ENCODE measurements at regions not wholly inside any gene's neighbourhood (a gene's known extent, or its start where the extent isn't known, plus 50 kb on each side); places are given as distances from the start of the nearest gene placed in this dataset.

DNA sequence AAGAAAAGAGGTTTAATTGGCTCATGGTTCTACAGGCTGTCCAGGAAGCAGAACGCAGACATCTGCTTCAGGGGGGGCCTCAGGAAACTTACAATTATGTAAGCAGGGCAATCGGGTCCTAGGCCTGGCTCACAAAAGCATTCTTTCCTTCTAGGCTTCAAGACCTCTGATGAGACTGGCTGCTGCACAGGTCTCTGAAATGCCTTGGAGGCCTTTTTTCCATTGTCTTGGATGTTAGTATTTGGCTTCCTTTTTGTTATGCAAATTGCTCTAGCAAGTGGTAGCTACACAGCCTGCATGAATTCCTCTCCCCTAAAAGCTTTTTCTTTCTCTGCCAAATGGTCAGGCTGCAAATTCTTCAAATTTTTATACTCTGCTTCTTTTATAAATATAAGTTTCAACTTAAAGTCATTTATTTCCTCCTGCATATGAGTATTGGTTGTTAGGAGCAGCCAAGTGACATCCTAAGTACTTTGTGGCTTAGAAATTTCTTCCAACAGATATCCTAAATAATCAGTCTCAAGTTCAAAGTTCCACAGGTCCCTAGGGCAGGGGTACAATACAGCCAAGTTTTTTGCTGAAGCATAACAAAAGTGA, 83.1 kb upstream of the SEMA3A start:
- Histone ChIP-seq H3K27ac (ENCODE audit: low read depth, low read length) (no peak overlapping the region), H3K9me3 (ENCODE audit: control insufficient read depth in 2 of 3, low read length in 3 of 3) (no peaks in the 10 kb centered on the region), H3K27me3 (ENCODE audit: control insufficient read depth in 2 of 2, insufficient read depth in 2 of 2, low read length in 2 of 2) (no peaks in the 10 kb centered on the region), H3K4me3 (ENCODE audit: low read length) (no peak overlapping the region), H3K4me1 (ENCODE audit: control insufficient read depth in 2 of 2, insufficient read depth in 2 of 2, low read length in 2 of 2) (no peaks in the 10 kb centered on the region), H3K36me3 (ENCODE audit: control insufficient read depth in 2 of 3, insufficient read depth in 3 of 3, low read length in 3 of 3) (no peaks in the 10 kb centered on the region)
- no peaks in the 10 kb centered on the region for H3K36me3 Mint-ChIP-seq
- peaks cover 0 to 5% (median 0%) of the 10 kb centered on the region in 5 donors for H3K27me3 Mint-ChIP-seq
- H3K4me1 Mint-ChIP-seq: peaks cover 0 to 1% (median 0%) of the 10 kb centered on the region in 7 donors
- no peak overlapping the region for H3K27ac Mint-ChIP-seq
- H3K9me3 Mint-ChIP-seq: peaks cover 0 to 1% (median 0%) of the 10 kb centered on the region in 11 donors
- no peak for DNase-seq
- CTCF ChIA-PET: no interaction called here
- intact Hi-C loops (cut with micrococcal nuclease): no loop called here
- no peak overlapping the region for H3K4me3 Mint-ChIP-seq
- POLR2A ChIA-PET: no interaction called here
- no peak for ATAC-seq

DNA sequence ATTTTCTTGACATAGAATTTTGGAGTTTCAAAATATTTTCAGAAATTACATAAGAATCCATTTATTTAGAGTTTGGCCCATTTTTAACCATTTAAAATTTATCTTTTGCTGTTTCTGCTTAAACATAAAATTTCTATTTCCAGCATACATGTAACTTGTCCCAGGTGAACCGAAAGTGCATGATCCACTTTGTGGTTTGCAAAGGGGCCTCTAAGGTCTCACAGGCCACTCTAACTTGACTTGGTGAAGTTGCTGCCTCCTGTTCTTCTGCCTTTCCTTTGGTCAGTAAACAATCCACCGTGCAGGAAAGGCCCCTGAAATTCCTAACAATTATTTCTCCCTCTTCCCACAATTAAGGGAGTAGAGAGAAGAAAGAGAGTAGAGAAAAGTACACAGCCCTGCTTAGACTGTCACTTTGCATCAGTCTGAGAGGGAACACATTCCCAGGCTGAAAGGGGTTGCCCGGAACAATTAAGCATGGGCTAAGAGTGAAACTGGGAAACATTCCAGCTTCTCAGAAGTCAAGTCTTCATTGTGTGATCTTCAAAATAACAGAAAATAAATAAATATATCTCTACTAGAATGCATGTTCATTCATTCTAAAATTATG, 79.5 kb upstream of the SEMA3A start:
- Mint-ChIP-seq H3K36me3 (no peaks in the 10 kb centered on the region), H3K27me3 (no peaks in the 10 kb centered on the region), H3K4me3 (no peak overlapping the region), H3K4me1 (peaks cover 0 to 6% (median 0%) of the 10 kb centered on the region in 7 donors), H3K27ac (no peak overlapping the region), H3K9me3 (no peaks in the 10 kb centered on the region)
- no peak for DNase-seq
- CTCF ChIA-PET: no interaction called here
- H3K9me3 ChIP-seq (ENCODE audit: control insufficient read depth in 2 of 3, low read length in 3 of 3): no peaks in the 10 kb centered on the region
- H3K4me3 ChIP-seq (ENCODE audit: low read length): no peak overlapping the region
- ATAC-seq: no peak
- no peaks in the 10 kb centered on the region for H3K36me3 ChIP-seq (ENCODE audit: control insufficient read depth in 2 of 3, insufficient read depth in 3 of 3, low read length in 3 of 3)
- POLR2A ChIA-PET: no interaction called here
- H3K27ac ChIP-seq (ENCODE audit: low read depth, low read length): no peak overlapping the region
- H3K27me3 ChIP-seq (ENCODE audit: control insufficient read depth in 2 of 2, insufficient read depth in 2 of 2, low read length in 2 of 2): no peaks in the 10 kb centered on the region
- H3K4me1 ChIP-seq (ENCODE audit: control insufficient read depth in 2 of 2, insufficient read depth in 2 of 2, low read length in 2 of 2): no peaks in the 10 kb centered on the region
- intact Hi-C loops (cut with micrococcal nuclease): no loop called here

DNA sequence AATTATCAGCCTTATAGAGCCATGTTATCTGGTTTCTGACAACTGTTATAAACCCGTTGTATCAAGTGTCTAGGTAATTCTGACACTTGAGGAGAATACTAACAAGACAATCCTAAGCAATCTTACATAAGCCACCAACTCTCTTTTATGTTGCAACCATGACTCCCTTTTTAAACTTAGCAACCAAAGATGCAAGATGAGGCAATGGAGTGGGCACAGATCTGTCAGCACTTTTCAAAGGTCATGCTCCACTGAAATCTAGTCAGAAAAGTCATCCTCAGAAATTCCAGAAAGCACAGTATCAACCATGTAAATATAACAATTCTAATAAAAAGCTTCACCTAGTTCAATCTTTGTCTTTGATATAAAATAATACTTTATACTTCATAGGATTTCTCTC, 77.0 kb upstream of the SEMA3A start:
- no peaks in the 10 kb centered on the region for H3K9me3 Mint-ChIP-seq
- H3K27me3 ChIP-seq (ENCODE audit: control insufficient read depth in 2 of 2, insufficient read depth in 2 of 2, low read length in 2 of 2): no peaks in the 10 kb centered on the region
- DNase-seq (no peak), ATAC-seq (no peak)
- no peak overlapping the region for H3K27ac ChIP-seq (ENCODE audit: low read depth, low read length)
- no peaks in the 10 kb centered on the region for H3K36me3 Mint-ChIP-seq
- H3K27ac Mint-ChIP-seq: no peak overlapping the region
- CTCF ChIA-PET: no interaction called here
- H3K4me3 Mint-ChIP-seq: no peak overlapping the region
- POLR2A ChIA-PET: no interaction called here
- intact Hi-C loops (cut with micrococcal nuclease): no loop called here
- H3K4me1 ChIP-seq (ENCODE audit: control insufficient read depth in 2 of 2, insufficient read depth in 2 of 2, low read length in 2 of 2): no peaks in the 10 kb centered on the region
- H3K27me3 Mint-ChIP-seq: no peaks in the 10 kb centered on the region
- no peaks in the 10 kb centered on the region for H3K9me3 ChIP-seq (ENCODE audit: control insufficient read depth in 2 of 3, low read length in 3 of 3)
- H3K4me3 ChIP-seq (ENCODE audit: low read length): no peak overlapping the region
- H3K4me1 Mint-ChIP-seq: peaks cover 0 to 4% (median 0%) of the 10 kb centered on the region in 7 donors
- H3K36me3 ChIP-seq (ENCODE audit: control insufficient read depth in 2 of 3, insufficient read depth in 3 of 3, low read length in 3 of 3): no peaks in the 10 kb centered on the region

DNA sequence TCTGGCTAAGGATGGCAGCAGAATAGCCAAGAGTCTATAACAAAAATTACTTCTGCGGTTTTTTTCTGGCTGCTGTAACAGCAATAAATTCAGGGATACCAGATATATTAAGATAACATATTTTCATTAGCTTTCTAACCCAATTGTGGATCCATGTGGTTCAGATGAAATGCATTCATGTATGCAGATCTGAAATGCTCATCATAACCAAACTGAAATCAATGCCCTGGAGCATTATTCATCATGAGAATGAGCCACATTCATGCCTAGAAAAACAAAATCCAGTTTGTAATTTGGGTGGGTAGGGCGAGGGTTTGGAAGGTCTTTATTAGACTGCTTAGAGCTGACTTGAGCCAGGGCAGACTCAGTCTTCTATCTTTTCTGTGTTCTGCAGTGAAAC, 69.8 kb upstream of the SEMA3A start:
- Histone ChIP-seq H3K27me3 (ENCODE audit: control insufficient read depth in 2 of 2, insufficient read depth in 2 of 2, low read length in 2 of 2) (no peaks in the 10 kb centered on the region), H3K9me3 (ENCODE audit: control insufficient read depth in 2 of 3, low read length in 3 of 3) (no peaks in the 10 kb centered on the region), H3K36me3 (ENCODE audit: control insufficient read depth in 2 of 3, insufficient read depth in 3 of 3, low read length in 3 of 3) (no peaks in the 10 kb centered on the region), H3K4me1 (ENCODE audit: control insufficient read depth in 2 of 2, insufficient read depth in 2 of 2, low read length in 2 of 2) (no peaks in the 10 kb centered on the region), H3K27ac (ENCODE audit: low read depth, low read length) (no peak overlapping the region), H3K4me3 (ENCODE audit: low read length) (no peak overlapping the region)
- intact Hi-C loops (cut with micrococcal nuclease): no loop called here
- no peak overlapping the region for H3K27ac Mint-ChIP-seq
- H3K36me3 Mint-ChIP-seq: no peaks in the 10 kb centered on the region
- ChIA-PET POLR2A (no interaction called here), CTCF (no interaction called here)
- ATAC-seq (no peak), DNase-seq (no peak)
- no peak overlapping the region for H3K4me3 Mint-ChIP-seq
- H3K4me1 Mint-ChIP-seq: no peaks in the 10 kb centered on the region
- H3K9me3 Mint-ChIP-seq: no peaks in the 10 kb centered on the region
- H3K27me3 Mint-ChIP-seq: no peaks in the 10 kb centered on the region

DNA sequence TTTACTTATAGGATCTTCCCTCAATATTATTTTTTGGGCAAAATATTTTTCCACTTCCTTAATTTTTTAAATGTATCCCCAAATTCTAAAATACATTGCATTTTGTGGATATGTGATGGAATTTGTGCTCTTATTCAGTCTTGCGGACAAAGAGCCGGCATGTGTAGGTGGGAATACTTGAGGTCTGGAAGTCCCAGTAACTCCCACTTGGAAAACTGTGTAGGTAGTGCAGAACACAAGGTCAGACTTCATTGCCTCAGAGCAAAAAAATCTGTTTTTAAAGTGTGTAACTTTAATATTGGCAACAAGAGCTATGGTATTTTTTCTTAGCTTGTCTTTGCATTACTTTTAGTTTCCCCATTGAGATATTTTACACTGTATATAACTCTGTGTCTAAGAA, 68.5 kb upstream of the SEMA3A start:
- Histone ChIP-seq H3K4me1 (ENCODE audit: control insufficient read depth in 2 of 2, insufficient read depth in 2 of 2, low read length in 2 of 2) (no peaks in the 10 kb centered on the region), H3K4me3 (ENCODE audit: low read length) (no peak overlapping the region), H3K36me3 (ENCODE audit: control insufficient read depth in 2 of 3, insufficient read depth in 3 of 3, low read length in 3 of 3) (no peaks in the 10 kb centered on the region), H3K9me3 (ENCODE audit: control insufficient read depth in 2 of 3, low read length in 3 of 3) (no peaks in the 10 kb centered on the region), H3K27me3 (ENCODE audit: control insufficient read depth in 2 of 2, insufficient read depth in 2 of 2, low read length in 2 of 2) (no peaks in the 10 kb centered on the region), H3K27ac (ENCODE audit: low read depth, low read length) (no peak overlapping the region)
- Mint-ChIP-seq H3K36me3 (no peaks in the 10 kb centered on the region), H3K4me1 (peaks cover 0 to under 1% (median 0%) of the 10 kb centered on the region in 7 donors), H3K9me3 (no peaks in the 10 kb centered on the region), H3K27me3 (no peaks in the 10 kb centered on the region), H3K27ac (no peak overlapping the region), H3K4me3 (no peak overlapping the region)
- intact Hi-C loops (cut with micrococcal nuclease): no loop called here
- POLR2A ChIA-PET: no interaction called here
- ATAC-seq: no peak
- no peak for DNase-seq
- CTCF ChIA-PET: no interaction called here

DNA sequence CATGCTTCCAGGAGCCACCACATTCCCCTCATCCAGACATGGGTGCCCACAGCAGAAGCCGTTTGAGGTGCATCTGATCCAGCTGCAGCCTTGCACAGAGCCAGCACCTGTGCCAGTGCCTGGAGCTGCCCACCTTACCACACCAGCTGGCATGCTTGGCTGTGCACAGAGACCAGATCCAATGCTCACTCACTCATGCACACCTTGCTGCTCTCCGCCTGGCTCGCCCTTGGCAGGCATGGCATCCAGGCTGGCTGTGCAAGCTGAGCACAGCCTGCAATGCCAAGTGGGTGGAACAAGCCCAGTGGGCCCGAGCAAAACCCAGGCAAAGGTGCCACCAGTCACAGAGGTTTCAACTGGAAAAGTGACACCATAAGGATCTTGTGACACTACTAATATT, 66.9 kb upstream of the SEMA3A start:
- no peak overlapping the region for H3K27ac ChIP-seq (ENCODE audit: low read depth, low read length)
- ATAC-seq (no peak), DNase-seq (no peak)
- no peaks in the 10 kb centered on the region for H3K36me3 Mint-ChIP-seq
- H3K4me3 Mint-ChIP-seq: no peak overlapping the region
- H3K9me3 ChIP-seq (ENCODE audit: control insufficient read depth in 2 of 3, low read length in 3 of 3): no peaks in the 10 kb centered on the region
- peaks cover 0 to 16% (median 1%) of the 10 kb centered on the region in 7 donors for H3K4me1 Mint-ChIP-seq
- no peaks in the 10 kb centered on the region for H3K36me3 ChIP-seq (ENCODE audit: control insufficient read depth in 2 of 3, insufficient read depth in 3 of 3, low read length in 3 of 3)
- no peak overlapping the region for H3K4me3 ChIP-seq (ENCODE audit: low read length)
- intact Hi-C loops (cut with micrococcal nuclease): no loop called here
- CTCF ChIA-PET: no interaction called here
- H3K27me3 Mint-ChIP-seq: no peaks in the 10 kb centered on the region
- no peaks in the 10 kb centered on the region for H3K9me3 Mint-ChIP-seq
- H3K27ac Mint-ChIP-seq: no peak overlapping the region
- H3K4me1 ChIP-seq (ENCODE audit: control insufficient read depth in 2 of 2, insufficient read depth in 2 of 2, low read length in 2 of 2): no peaks in the 10 kb centered on the region
- H3K27me3 ChIP-seq (ENCODE audit: control insufficient read depth in 2 of 2, insufficient read depth in 2 of 2, low read length in 2 of 2): no peaks in the 10 kb centered on the region
- POLR2A ChIA-PET: no interaction called here

DNA sequence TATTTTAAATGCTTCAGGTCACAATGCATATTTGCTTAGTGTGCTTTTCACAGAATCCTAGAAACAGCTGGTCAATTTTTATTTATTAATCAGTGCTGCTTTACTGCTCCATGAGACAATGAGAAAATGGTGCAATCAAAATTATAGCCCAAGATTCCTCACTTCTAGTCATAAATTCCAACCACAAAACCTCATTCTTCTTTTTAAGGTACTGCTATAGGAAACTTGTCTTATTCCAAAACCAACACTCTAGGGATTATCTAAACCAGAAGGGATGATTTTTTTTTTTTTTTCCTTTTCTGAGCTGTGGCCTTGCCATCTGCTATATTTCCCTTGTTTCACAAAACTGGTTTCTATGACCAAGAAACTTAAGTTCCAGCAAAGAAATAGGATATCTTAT, 64.0 kb upstream of the SEMA3A start:
- Mint-ChIP-seq H3K4me3 (no peak overlapping the region), H3K9me3 (no peaks in the 10 kb centered on the region), H3K27me3 (no peaks in the 10 kb centered on the region), H3K36me3 (no peaks in the 10 kb centered on the region), H3K27ac (no peak overlapping the region), H3K4me1 (peaks cover 0 to 20% (median 7%) of the 10 kb centered on the region in 7 donors)
- DNase-seq (no peak), ATAC-seq (no peak)
- Histone ChIP-seq H3K36me3 (ENCODE audit: control insufficient read depth in 2 of 3, insufficient read depth in 3 of 3, low read length in 3 of 3) (no peaks in the 10 kb centered on the region), H3K27ac (ENCODE audit: low read depth, low read length) (no peak overlapping the region), H3K4me1 (ENCODE audit: control insufficient read depth in 2 of 2, insufficient read depth in 2 of 2, low read length in 2 of 2) (no peaks in the 10 kb centered on the region), H3K4me3 (ENCODE audit: low read length) (no peak overlapping the region), H3K27me3 (ENCODE audit: control insufficient read depth in 2 of 2, insufficient read depth in 2 of 2, low read length in 2 of 2) (no peaks in the 10 kb centered on the region), H3K9me3 (ENCODE audit: control insufficient read depth in 2 of 3, low read length in 3 of 3) (no peaks in the 10 kb centered on the region)
- intact Hi-C loops (cut with micrococcal nuclease): no loop called here
- POLR2A ChIA-PET: no interaction called here
- CTCF ChIA-PET: interaction anchor here (0.8 kb wide), 1 partner anchor 10 kb away, joined by 3 read pairs; no protein-coding TSS in a partner anchor

Measured in naive thymus-derived CD4-positive, alpha-beta T cell (primary cell).